B cell (primary cell): ENCODE measurements at regions not wholly inside any gene's neighbourhood (a gene's known extent, or its start where the extent isn't known, plus 50 kb on each side); places are given as distances from the start of the nearest gene placed in this dataset.

Experiments used
- ATAC-seq: fragments of 200-7000 bp; cut with Tn5 transposase; one replicate; pipeline ENCODE4 v1.10.0; 2021; ENCODE audit warnings: low read depth, mild to moderate bottlenecking, moderate number of reproducible peaks, moderate library complexity
- CTCF ChIA-PET: fragments of 350-600 bp; sonication (Branson Sonifier 250); formaldehyde crosslinking; loops from one replicate; lab custom pipeline; 2021; ENCODE audit warnings: antibody characterized with exemption, inconsistent platforms; lab: Charles Lee
- POLR2A ChIA-PET: fragments of 350-600 bp; sonication (Branson Sonifier 250); formaldehyde crosslinking; loops from one replicate; lab custom pipeline; 2021; ENCODE audit warnings: antibody characterized with exemption; lab: Charles Lee
- DNase-seq: peaks from one replicate; pipeline ENCODE4 v3.0.0; 2013
- H2AFZ ChIP-seq: 2 replicates; pipeline ENCODE4 v1.6.1; 2012; ENCODE audit warnings: mild to moderate bottlenecking, low read depth, low read length; ENCODE audit not compliant: insufficient read depth, poor library complexity, severe bottlenecking
- H3K27ac ChIP-seq, 2 donors: 1 replicate in 1 of 2; 2 replicates in 1 of 2; pipeline ENCODE4 v1.5.1; 2012 to 2013; ENCODE audit warnings: low read length in 2 of 2, mild to moderate bottlenecking in 2 of 2, moderate library complexity in 1 of 2
- H3K27me3 ChIP-seq, 4 experiments: fragments of 200-600 bp in 1 of 4; sonication (generic) in 1 of 4; replicated peaks in 1 of 4; 1 replicate in 2 of 4; 2 replicates in 2 of 4; pipeline versions ENCODE4 v1.6.1 to v1.7.0; 2013 to 2016; ENCODE audit warnings: low read length in 3 of 4, mild to moderate bottlenecking in 2 of 4, mixed read lengths in 1 of 4, moderate library complexity in 1 of 4; ENCODE audit not compliant: insufficient read depth in 4 of 4, control insufficient read depth in 3 of 4; ENCODE audit errors: control extremely low read depth in 1 of 4
- H3K36me3 ChIP-seq, 2 experiments: replicated peaks in 1 of 2; 1 replicate in 1 of 2; 2 replicates in 1 of 2; pipeline versions ENCODE4 v1.6.1 to v1.7.1; 2013; ENCODE audit warnings: low read length in 1 of 2; ENCODE audit not compliant: insufficient read depth in 2 of 2, control insufficient read depth in 1 of 2; ENCODE audit errors: control extremely low read depth in 1 of 2, extremely low read depth in 1 of 2
- H3K4me1 ChIP-seq, 2 donors: fragments of 200-600 bp in 1 of 2; sonication (generic) in 1 of 2; 1 replicate in 1 of 2; 2 replicates in 1 of 2; pipeline versions ENCODE4 v1.5.1 to v1.6.1; 2013 to 2017; ENCODE audit warnings: low read length in 2 of 2; ENCODE audit not compliant: control insufficient read depth in 2 of 2, insufficient read depth in 2 of 2
- H3K4me2 ChIP-seq: replicated peaks from 2 replicates; pipeline ENCODE3; 2012; ENCODE audit warnings: mild to moderate bottlenecking, low read depth, low read length; ENCODE audit not compliant: poor library complexity, severe bottlenecking
- H3K4me3 ChIP-seq, 5 experiments: fragments of 200-600 bp in 1 of 5; sonication (generic) in 1 of 5; 1 replicate in 3 of 5; 2 replicates in 2 of 5; pipeline versions ENCODE4 v1.5.1 to v1.7.0; 2011 to 2016; ENCODE audit warnings: low read length in 4 of 5, mild to moderate bottlenecking in 4 of 5, low read depth in 2 of 5, control low read depth in 1 of 5, moderate library complexity in 1 of 5; ENCODE audit not compliant: insufficient read depth in 1 of 5; ENCODE audit errors: control extremely low read depth in 1 of 5, extremely low read depth in 1 of 5
- H3K79me2 ChIP-seq: fragments of 200-600 bp; sonication (generic); one replicate; pipeline ENCODE4 v1.6.0; 2016; ENCODE audit warnings: low read length; ENCODE audit not compliant: control insufficient read depth, insufficient read depth
- H3K9ac ChIP-seq: fragments of 200-600 bp; sonication (generic); 2 replicates; pipeline ENCODE4 v1.6.1; 2017; ENCODE audit warnings: mild to moderate bottlenecking, low read length, moderate library complexity
- H3K9me3 ChIP-seq, 3 donors: one replicate each; pipeline versions ENCODE4 v1.6.1 to v1.7.1; 2013; ENCODE audit warnings: low read length in 2 of 3; ENCODE audit not compliant: control insufficient read depth in 2 of 3, insufficient read depth in 1 of 3; ENCODE audit errors: control extremely low read depth in 1 of 3
- H4K20me1 ChIP-seq: 2 replicates; pipeline ENCODE4 v1.6.0; 2012; ENCODE audit warnings: mild to moderate bottlenecking, low read length; ENCODE audit not compliant: insufficient read depth, control insufficient read depth, poor library complexity, severe bottlenecking
- H3K27ac Mint-ChIP-seq: one replicate; pipeline ENCODE4 v1.8.0; 2021; ENCODE audit warnings: mixed read lengths
- H3K27me3 Mint-ChIP-seq: one replicate; pipeline ENCODE4 v1.8.0; 2021; ENCODE audit warnings: mixed read lengths
- H3K4me1 Mint-ChIP-seq: one replicate; pipeline ENCODE4 v1.8.0; 2021; ENCODE audit warnings: mixed read lengths
- H3K4me3 Mint-ChIP-seq: one replicate; pipeline ENCODE4 v1.8.0; 2021; ENCODE audit warnings: mixed read lengths
- H3K9me3 Mint-ChIP-seq: one replicate; pipeline ENCODE4 v1.8.0; 2022; ENCODE audit warnings: mixed read lengths; ENCODE audit not compliant: insufficient read depth
- CTCF ChIP-seq: fragments of 200-600 bp; IDR thresholded peaks from one replicate; pipeline ENCODE4 v1.8.0; 2022; ENCODE audit warnings: antibody characterized with exemption, mild to moderate bottlenecking
- EZH2 ChIP-seq: IDR thresholded peaks from 2 replicates; pipeline ENCODE4 v1.6.1; 2012; ENCODE audit warnings: borderline replicate concordance, low read depth, mild to moderate bottlenecking, moderate library complexity, low read length; ENCODE audit not compliant: insufficient read depth, poor library complexity, severe bottlenecking
- WGBS: methylation state at CpG from one replicate; pipeline ENCODE4 v1.1.5; 2013; ENCODE audit warnings: missing lambda C conversion rate; ENCODE audit not compliant: insufficient coverage; 5-methylcytosine and 5-hydroxymethylcytosine counted together
- intact Hi-C: fragments of 100-400 bp; cut with micrococcal nuclease; formaldehyde crosslinking; loops from one replicate; pipeline ENCODE4 v1.10.0; 2022

GRCh38 chr18:41155910-41156851 is 798.9 kb upstream of the PIK3C3 start:
- CTCF ChIA-PET = no interaction called here
- Histone ChIP-seq H2AFZ (no peak overlapping the region), H3K27me3 (no peaks in the 10 kb centered on the region), H3K79me2 (no peaks in the 10 kb centered on the region), H3K4me2 (no peak overlapping the region), H3K9me3 (no peaks in the 10 kb centered on the region), H3K4me3 (no peak overlapping the region), H3K4me1 (no peaks in the 10 kb centered on the region), H3K9ac (no peak overlapping the region), H4K20me1 (no peaks in the 10 kb centered on the region), H3K27ac (no peak overlapping the region), H3K36me3 (no peaks in the 10 kb centered on the region)
- intact Hi-C loops = no loop called here
- Mint-ChIP-seq H3K9me3 (peaks cover 3% of the 10 kb centered on the region), H3K27me3 (no peaks in the 10 kb centered on the region), H3K4me1 (no peaks in the 10 kb centered on the region), H3K27ac (no peak overlapping the region), H3K4me3 (no peak overlapping the region)
- POLR2A ChIA-PET = no interaction called here
- WGBS = 80% methylated on average over 2 of the region's 4 CpGs
- DNase-seq (no peak), ATAC-seq (no peak)
- TF ChIP-seq EZH2 (no peak), CTCF (no peak)

- H3K9me3 Mint-ChIP-seq = peaks cover 3% of the 10 kb centered on the region
- no peak overlapping the region for H2AFZ ChIP-seq
- CTCF ChIA-PET = no interaction called here
Measured at GRCh38 chr18:41155025-41155424, 800.0 kb upstream of the PIK3C3 start.

More at GRCh38 chr18:41155025-41155424, 800.0 kb upstream of the PIK3C3 start:
- no peak overlapping the region for H3K27ac ChIP-seq
- H3K4me3 Mint-ChIP-seq = no peak overlapping the region
- DNase-seq (no peak), ATAC-seq (no peak)
- no peak overlapping the region for H3K4me3 ChIP-seq
- no peaks in the 10 kb centered on the region for H4K20me1 ChIP-seq
- H3K27me3 Mint-ChIP-seq = no peaks in the 10 kb centered on the region
- no peaks in the 10 kb centered on the region for H3K4me1 Mint-ChIP-seq
- no peaks in the 10 kb centered on the region for H3K36me3 ChIP-seq
- no peaks in the 10 kb centered on the region for H3K27me3 ChIP-seq
- no peaks in the 10 kb centered on the region for H3K4me1 ChIP-seq
- TF ChIP-seq EZH2 = no peak
- no peak for TF ChIP-seq CTCF
- no peak overlapping the region for H3K9ac ChIP-seq
- H3K4me2 ChIP-seq = no peak overlapping the region
- no peaks in the 10 kb centered on the region for H3K79me2 ChIP-seq
- POLR2A ChIA-PET = no interaction called here
- no CpG with 5 or more reads among the region's 1 CpG for WGBS
- intact Hi-C loops = no loop called here
- H3K27ac Mint-ChIP-seq = no peak overlapping the region
- H3K9me3 ChIP-seq = no peaks in the 10 kb centered on the region
